ENCODE measurements at regions not wholly inside any gene's neighbourhood (a gene's known extent, or its start where the extent isn't known, plus 50 kb on each side); places are given as distances from the start of the nearest gene placed in this dataset.
"Not testable (repeated sequence)": the region's sequence is repeated elsewhere in the genome, so short reads cannot be mapped to it uniquely, and the experiment has no call there.

DNA sequence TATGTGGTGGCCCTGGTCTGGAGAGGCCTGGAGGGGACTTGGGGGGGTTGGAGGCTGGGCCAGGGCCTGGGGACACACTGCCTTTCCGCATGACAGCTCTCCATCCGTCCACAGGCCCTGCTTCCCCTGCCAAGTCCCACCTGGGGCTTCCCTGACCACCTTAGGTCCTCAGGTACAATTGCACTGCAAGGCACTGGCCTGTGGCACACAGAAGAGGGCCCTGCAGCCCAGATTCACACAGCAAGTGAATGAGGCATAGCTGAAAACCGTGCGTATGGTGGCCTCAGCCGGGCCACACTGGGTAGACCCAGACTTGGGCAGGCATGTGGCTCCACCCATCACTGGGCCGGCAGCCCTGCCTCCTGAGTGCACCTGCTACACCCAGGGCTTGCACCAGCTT lies 114.2 kb downstream of the TNFRSF13B start:
- H2AFZ ChIP-seq; H3K36me3 ChIP-seq (ENCODE audit: low read depth); DNase-seq; H3K4me2 ChIP-seq (ENCODE audit: unreplicated experiment); H3K9me2 ChIP-seq (ENCODE audit: insufficient read depth); H3K79me2 ChIP-seq (ENCODE audit: insufficient read depth); H3K27me3 ChIP-seq (replicated peaks; ENCODE audit: insufficient read depth); H3K9me3 ChIP-seq (ENCODE audit: low read depth); H3F3A ChIP-seq (ENCODE audit: insufficient read depth); H3K4me3 ChIP-seq; in situ Hi-C loops (cut with MboI); H3K27ac ChIP-seq; H4K20me1 ChIP-seq (ENCODE audit: insufficient read depth); H3K9ac ChIP-seq; H3K4me1 ChIP-seq (ENCODE audit: insufficient read depth): not testable (repeated sequence)
- 56 to 62% methylated on average over 6 of the region's 6 CpGs for WGBS, 2 experiments (ENCODE audit: low coverage in 1 of 2, low lambda C conversion rate in 2 of 2, missing lambda C conversion rate in 2 of 2)

- H3K79me2 ChIP-seq (ENCODE audit: insufficient read depth); H3K27me3 ChIP-seq (replicated peaks; ENCODE audit: insufficient read depth); H2AFZ ChIP-seq; in situ Hi-C loops (cut with MboI); H3K36me3 ChIP-seq (ENCODE audit: low read depth); H4K20me1 ChIP-seq (ENCODE audit: insufficient read depth); H3K9ac ChIP-seq; H3K9me2 ChIP-seq (ENCODE audit: insufficient read depth); DNase-seq; H3K4me3 ChIP-seq; H3F3A ChIP-seq (ENCODE audit: insufficient read depth); H3K4me1 ChIP-seq (ENCODE audit: insufficient read depth); H3K4me2 ChIP-seq (ENCODE audit: unreplicated experiment); H3K27ac ChIP-seq; H3K9me3 ChIP-seq (ENCODE audit: low read depth): not testable (repeated sequence)
- WGBS, 2 experiments (ENCODE audit: low coverage in 1 of 2, low lambda C conversion rate in 2 of 2, missing lambda C conversion rate in 2 of 2): 50 to 64% methylated on average over 3 of the region's 3 CpGs
Measured at GRCh38 chr17:16856846-16857245, 115.1 kb downstream of the TNFRSF13B start.

- WGBS, 2 experiments (ENCODE audit: low coverage in 1 of 2, low lambda C conversion rate in 2 of 2, missing lambda C conversion rate in 2 of 2): 71% methylated on average over 12 of the region's 12 CpGs
- H3K9ac ChIP-seq; H4K20me1 ChIP-seq (ENCODE audit: insufficient read depth); H3F3A ChIP-seq (ENCODE audit: insufficient read depth); DNase-seq; H3K4me3 ChIP-seq; H3K79me2 ChIP-seq (ENCODE audit: insufficient read depth); H3K4me2 ChIP-seq (ENCODE audit: unreplicated experiment); H3K36me3 ChIP-seq (ENCODE audit: low read depth); H3K27me3 ChIP-seq (replicated peaks; ENCODE audit: insufficient read depth); H2AFZ ChIP-seq; H3K4me1 ChIP-seq (ENCODE audit: insufficient read depth); in situ Hi-C loops (cut with MboI); H3K9me3 ChIP-seq (ENCODE audit: low read depth); H3K27ac ChIP-seq; H3K9me2 ChIP-seq (ENCODE audit: insufficient read depth): not testable (repeated sequence)
Measured at GRCh38 chr17:16856171-16856570, 115.7 kb downstream of the TNFRSF13B start.

GRCh38 chr17:16854636-16855035 lies 117.3 kb downstream of the TNFRSF13B start:
- H3F3A ChIP-seq (ENCODE audit: insufficient read depth); H3K4me2 ChIP-seq (ENCODE audit: unreplicated experiment); in situ Hi-C loops (cut with MboI); DNase-seq; H2AFZ ChIP-seq; H3K36me3 ChIP-seq (ENCODE audit: low read depth); H3K79me2 ChIP-seq (ENCODE audit: insufficient read depth); H4K20me1 ChIP-seq (ENCODE audit: insufficient read depth); H3K27me3 ChIP-seq (replicated peaks; ENCODE audit: insufficient read depth); H3K27ac ChIP-seq; H3K9ac ChIP-seq; H3K4me1 ChIP-seq (ENCODE audit: insufficient read depth); H3K9me3 ChIP-seq (ENCODE audit: low read depth); H3K4me3 ChIP-seq; H3K9me2 ChIP-seq (ENCODE audit: insufficient read depth): not testable (repeated sequence)
- 58 to 63% methylated on average over 5 of the region's 5 CpGs for WGBS, 2 experiments (ENCODE audit: low coverage in 1 of 2, low lambda C conversion rate in 2 of 2, missing lambda C conversion rate in 2 of 2)

- Histone ChIP-seq H3K36me3 (ENCODE audit: low read depth) (no peaks in the 10 kb centered on the region), H3K4me1 (ENCODE audit: insufficient read depth) (no peaks in the 10 kb centered on the region), H3K27ac (no peak overlapping the region), H3K9me2 (ENCODE audit: insufficient read depth) (no peaks in the 10 kb centered on the region), H3K4me2 (ENCODE audit: unreplicated experiment) (no peak overlapping the region), H3K9ac (no peak overlapping the region), H3K9me3 (ENCODE audit: low read depth) (no peaks in the 10 kb centered on the region), H2AFZ (no peak overlapping the region), H3F3A (ENCODE audit: insufficient read depth) (no peaks in the 10 kb centered on the region), H4K20me1 (ENCODE audit: insufficient read depth) (no peaks in the 10 kb centered on the region), H3K27me3 (replicated peaks; ENCODE audit: insufficient read depth) (0 out of 2 replicates have a peak, but pooled peaks cover 3% of the 10 kb centered on the region), H3K79me2 (ENCODE audit: insufficient read depth) (no peaks in the 10 kb centered on the region), H3K4me3 (no peak overlapping the region)
- no peak for DNase-seq
- in situ Hi-C loops (cut with MboI): no loop called here
- no peak for TF ChIP-seq EZH2 (IDR thresholded peaks at IDR 0.05; ENCODE audit: insufficient read depth, poor library complexity, severe bottlenecking)
- TF ChIP-seq EZH2phosphoT487 (IDR thresholded peaks at IDR 0.05; ENCODE audit: insufficient read depth, low read depth): no peak
- WGBS, 2 experiments (ENCODE audit: low coverage in 1 of 2, low lambda C conversion rate in 2 of 2, missing lambda C conversion rate in 2 of 2): 77 to 80% methylated on average over 29 to 30 of the region's 30 CpGs
Measured at GRCh38 chr17:16853661-16854320, 118.1 kb downstream of the TNFRSF13B start.

GRCh38 chr17:16849861-16850260 lies 122.1 kb downstream of the TNFRSF13B start:
- H3K9ac ChIP-seq; H3K36me3 ChIP-seq (ENCODE audit: low read depth); H3K9me2 ChIP-seq (ENCODE audit: insufficient read depth); DNase-seq; H3K79me2 ChIP-seq (ENCODE audit: insufficient read depth); H3K9me3 ChIP-seq (ENCODE audit: low read depth); H3F3A ChIP-seq (ENCODE audit: insufficient read depth); H2AFZ ChIP-seq; H3K27ac ChIP-seq; H3K4me1 ChIP-seq (ENCODE audit: insufficient read depth); H4K20me1 ChIP-seq (ENCODE audit: insufficient read depth); in situ Hi-C loops (cut with MboI); H3K27me3 ChIP-seq (replicated peaks; ENCODE audit: insufficient read depth); H3K4me2 ChIP-seq (ENCODE audit: unreplicated experiment); H3K4me3 ChIP-seq: not testable (repeated sequence)
- 46 to 50% methylated on average over 7 of the region's 7 CpGs for WGBS, 2 experiments (ENCODE audit: low coverage in 1 of 2, low lambda C conversion rate in 2 of 2, missing lambda C conversion rate in 2 of 2)

GRCh38 chr17:16848997-16849396 lies 122.9 kb downstream of the TNFRSF13B start:
- H3K9me2 ChIP-seq (ENCODE audit: insufficient read depth); H3K4me3 ChIP-seq; DNase-seq; H3K27ac ChIP-seq; H3K36me3 ChIP-seq (ENCODE audit: low read depth); H3K4me1 ChIP-seq (ENCODE audit: insufficient read depth); H3K9ac ChIP-seq; H4K20me1 ChIP-seq (ENCODE audit: insufficient read depth); H3K9me3 ChIP-seq (ENCODE audit: low read depth); H3K27me3 ChIP-seq (replicated peaks; ENCODE audit: insufficient read depth); in situ Hi-C loops (cut with MboI); H3F3A ChIP-seq (ENCODE audit: insufficient read depth); H3K4me2 ChIP-seq (ENCODE audit: unreplicated experiment); H3K79me2 ChIP-seq (ENCODE audit: insufficient read depth); H2AFZ ChIP-seq: not testable (repeated sequence)
- WGBS, 2 experiments (ENCODE audit: low coverage in 1 of 2, low lambda C conversion rate in 2 of 2, missing lambda C conversion rate in 2 of 2): 69 to 73% methylated on average over 5 to 9 of the region's 14 CpGs
